H1 (cell line): ENCODE measurements at regions not wholly inside any gene's neighbourhood (a gene's known extent, or its start where the extent isn't known, plus 50 kb on each side); places are given as distances from the start of the nearest gene placed in this dataset.

Experiments
- CTCF ChIA-PET: fragments of 300-600 bp; sonication (Branson Sonifier 250); formaldehyde crosslinking; loops from one replicate; lab custom pipeline; 2021; ENCODE audit not compliant: partially characterized antibody; lab: Charles Lee
- POLR2A ChIA-PET: fragments of 300-600 bp; sonication (Branson Sonifier 250); formaldehyde crosslinking; loops from one replicate; lab custom pipeline; 2021; ENCODE audit warnings: inconsistent platforms; ENCODE audit not compliant: partially characterized antibody; lab: Charles Lee
- DNase-seq, 2 experiments: peaks; one replicate each; pipeline versions ENCODE4 v3.0.0 to v3.0.0-alpha.2; 2010 to 2022; ENCODE audit warnings: low spot score in 2 of 2, low read depth in 1 of 2, mixed read lengths in 1 of 2
- FAIRE-seq: peaks from 2 replicates; lab custom pipeline; 2011; peaks lifted over from hg19 to GRCh38; lab: Jason Lieb, UNC
- H2AFZ ChIP-seq: 2 replicates; pipeline ENCODE4 v1.8.1; 2012; ENCODE audit warnings: low read length, inconsistent platforms
- H2AK5ac ChIP-seq: 2 replicates; pipeline ENCODE4 v1.6.1; 2013; ENCODE audit warnings: low read depth, low read length
- H2BK120ac ChIP-seq: replicated peaks from 2 replicates; pipeline ENCODE3; 2013; ENCODE audit warnings: low read depth, low read length, inconsistent platforms
- H2BK12ac ChIP-seq: 2 replicates; pipeline ENCODE4 v1.6.1; 2013; ENCODE audit warnings: low read depth, low read length
- H2BK15ac ChIP-seq: 2 replicates; pipeline ENCODE4 v1.6.1; 2013; ENCODE audit warnings: low read length
- H2BK20ac ChIP-seq: 2 replicates; pipeline ENCODE4 v1.6.1; 2013; ENCODE audit warnings: low read length
- H2BK5ac ChIP-seq: 2 replicates; pipeline ENCODE4 v1.6.1; 2013; ENCODE audit warnings: low read depth, low read length
- H3K14ac ChIP-seq: 2 replicates; pipeline ENCODE4 v1.6.1; 2013; ENCODE audit warnings: inconsistent platforms; ENCODE audit not compliant: insufficient read length
- H3K18ac ChIP-seq: 2 replicates; pipeline ENCODE4 v1.6.1; 2013; ENCODE audit warnings: low read length; ENCODE audit errors: extremely low read depth
- H3K23ac ChIP-seq: 2 replicates; pipeline ENCODE4 v1.6.1; 2013; ENCODE audit warnings: inconsistent platforms; ENCODE audit not compliant: insufficient read length
- H3K23me2 ChIP-seq: 2 replicates; pipeline ENCODE4 v1.6.1; 2013; ENCODE audit warnings: low read depth, low read length
- H3K27ac ChIP-seq: 2 replicates; pipeline ENCODE4 v1.6.1; 2011; ENCODE audit warnings: low read depth, low read length, inconsistent platforms
- H3K27me3 ChIP-seq, 4 experiments: replicated peaks in 1 of 4; 1 replicate in 1 of 4; 2 replicates in 3 of 4; pipeline versions ENCODE4 v1.6.1 to v1.8.1; 2011 to 2013; ENCODE audit warnings: low read length in 3 of 4, mild to moderate bottlenecking in 3 of 4, inconsistent platforms in 2 of 4, mixed read lengths in 2 of 4, moderate library complexity in 1 of 4; ENCODE audit not compliant: control insufficient read depth in 3 of 4, insufficient read depth in 3 of 4; ENCODE audit errors: extremely low read depth in 1 of 4
- H3K36me3 ChIP-seq, 4 experiments: 2 replicates each; pipeline versions ENCODE4 v1.6.1 to v1.8.1; 2011 to 2013; ENCODE audit warnings: mild to moderate bottlenecking in 4 of 4, low read length in 3 of 4, moderate library complexity in 2 of 4, control low read depth in 1 of 4, inconsistent platforms in 1 of 4; ENCODE audit not compliant: insufficient read depth in 4 of 4, control insufficient read depth in 2 of 4
- H3K4ac ChIP-seq: replicated peaks from 2 replicates; pipeline ENCODE3; 2013; ENCODE audit warnings: low read length, low read depth, mixed read lengths, inconsistent platforms; ENCODE audit not compliant: insufficient read length
- H3K4me1 ChIP-seq, 4 experiments: replicated peaks in 1 of 4; 1 replicate in 1 of 4; 2 replicates in 3 of 4; pipeline versions ENCODE4 v1.6.1 to v1.8.1; 2011 to 2013; ENCODE audit warnings: low read length in 3 of 4, inconsistent platforms in 2 of 4, mixed read lengths in 1 of 4; ENCODE audit not compliant: insufficient read depth in 4 of 4, control insufficient read depth in 3 of 4
- H3K4me2 ChIP-seq, 2 experiments: 2 replicates each; pipeline versions ENCODE4 v1.6.1 to v1.8.1; 2011 to 2013; ENCODE audit warnings: low read depth in 2 of 2, low read length in 2 of 2, control low read depth in 1 of 2, inconsistent platforms in 1 of 2, mild to moderate bottlenecking in 1 of 2; ENCODE audit not compliant: insufficient read depth in 1 of 2
- H3K4me3 ChIP-seq, 4 experiments: fragments of 200-600, 300-600 bp in 1 of 4; sonication (generic), shearing (Covaris generic), sonication (Bioruptor Twin) in 1 of 4; 2 replicates each; pipeline versions ENCODE4 v1.5.1 to v1.8.1; 2011 to 2016; ENCODE audit warnings: low read length in 4 of 4, low read depth in 3 of 4, control low read depth in 2 of 4, inconsistent platforms in 2 of 4, mild to moderate bottlenecking in 2 of 4, mixed read lengths in 1 of 4, moderate library complexity in 1 of 4; ENCODE audit not compliant: insufficient read depth in 2 of 4; ENCODE audit errors: extremely low read depth in 1 of 4
- H3K56ac ChIP-seq: replicated peaks from 2 replicates; pipeline ENCODE3; 2013; ENCODE audit warnings: low read depth, mild to moderate bottlenecking, mixed read lengths, low read length, inconsistent platforms; ENCODE audit not compliant: insufficient read length
- H3K79me1 ChIP-seq: 2 replicates; pipeline ENCODE4 v1.6.1; 2013; ENCODE audit warnings: low read depth, low read length, control low read depth
- H3K79me2 ChIP-seq, 2 experiments: 2 replicates each; pipeline versions ENCODE4 v1.6.1 to v1.8.1; 2012 to 2013; ENCODE audit warnings: low read length in 2 of 2, mild to moderate bottlenecking in 2 of 2, inconsistent platforms in 1 of 2; ENCODE audit not compliant: insufficient read depth in 2 of 2, control insufficient read depth in 1 of 2
- H3K9ac ChIP-seq, 4 experiments: replicated peaks in 1 of 4; 1 replicate in 1 of 4; 2 replicates in 3 of 4; pipeline versions ENCODE4 v1.6.1 to v1.8.1; 2011 to 2013; ENCODE audit warnings: low read depth in 3 of 4, low read length in 3 of 4, control low read depth in 2 of 4, mild to moderate bottlenecking in 2 of 4, moderate library complexity in 2 of 4, inconsistent platforms in 1 of 4; ENCODE audit errors: extremely low read depth in 1 of 4
- H3K9me3 ChIP-seq, 2 experiments: 2 replicates each; pipeline versions ENCODE4 v1.6.1 to v1.8.1; 2012 to 2013; ENCODE audit warnings: mild to moderate bottlenecking in 2 of 2, moderate library complexity in 2 of 2, control low read depth in 1 of 2, inconsistent platforms in 1 of 2, low read depth in 1 of 2, low read length in 1 of 2, mixed read lengths in 1 of 2; ENCODE audit not compliant: insufficient read depth in 2 of 2
- H4K20me1 ChIP-seq, 2 experiments: replicated peaks in 1 of 2; 2 replicates each; pipeline versions ENCODE3 to v1.8.1; 2011 to 2013; ENCODE audit warnings: inconsistent platforms in 2 of 2, low read length in 2 of 2, mild to moderate bottlenecking in 1 of 2; ENCODE audit not compliant: insufficient read depth in 2 of 2, control insufficient read depth in 1 of 2
- H4K5ac ChIP-seq: 2 replicates; pipeline ENCODE4 v1.6.1; 2013; ENCODE audit warnings: low read length, low read depth, mixed read lengths, inconsistent platforms; ENCODE audit not compliant: insufficient read length
- H4K8ac ChIP-seq: 2 replicates; pipeline ENCODE4 v1.8.0; 2013; ENCODE audit warnings: mild to moderate bottlenecking, moderate library complexity, low read length, inconsistent platforms; ENCODE audit not compliant: insufficient read depth; ENCODE audit errors: extremely low read depth
- H4K91ac ChIP-seq: replicated peaks from 2 replicates; pipeline ENCODE3; 2013; ENCODE audit warnings: low read length, mixed read lengths, inconsistent platforms; ENCODE audit not compliant: insufficient read length
- KDM1A ChIP-seq: fragments of 200-600, 300-600 bp; sonication (generic); IDR thresholded peaks from 2 replicates; pipeline ENCODE4 v1.7.1; 2016; ENCODE audit warnings: mild to moderate bottlenecking, low read length, borderline replicate concordance
- KDM4A ChIP-seq: IDR thresholded peaks from one replicate; pipeline ENCODE4 v1.7.1; 2012; ENCODE audit warnings: low read depth, mild to moderate bottlenecking, moderate library complexity, low read length, inconsistent platforms; ENCODE audit not compliant: severe bottlenecking
- KDM5A ChIP-seq: fragments of 200-600 bp; IDR thresholded peaks from 2 replicates; pipeline ENCODE4 v1.7.1; 2012; ENCODE audit warnings: mild to moderate bottlenecking, low read length, inconsistent platforms, mixed read lengths
- MAFK ChIP-seq: IDR thresholded peaks from 2 replicates; pipeline ENCODE4 v1.6.1; 2012; ENCODE audit warnings: low read depth, mild to moderate bottlenecking, improper control_type of control experiment, low read length
- NRF1 ChIP-seq: IDR thresholded peaks from 2 replicates; pipeline ENCODE4 v1.6.1; 2011; ENCODE audit warnings: mild to moderate bottlenecking, low read depth, low read length, improper control_type of control experiment
- POU5F1 ChIP-seq: IDR thresholded peaks from 2 replicates; pipeline ENCODE4 v1.6.1; 2011; ENCODE audit warnings: low read depth, mild to moderate bottlenecking, low read length, moderate library complexity
- RFX5 ChIP-seq: IDR thresholded peaks from 2 replicates; pipeline ENCODE4 v1.6.1; 2011; ENCODE audit warnings: low read depth, low read length, improper control_type of control experiment, borderline replicate concordance
- SP1 ChIP-seq: IDR thresholded peaks from 2 replicates; pipeline ENCODE4 v1.6.1; 2011; ENCODE audit warnings: low read depth, low read length
- SP2 ChIP-seq: IDR thresholded peaks from 2 replicates; pipeline ENCODE4 v1.6.1; 2012; ENCODE audit warnings: mild to moderate bottlenecking, low read length, inconsistent platforms
- TEAD4 ChIP-seq: IDR thresholded peaks from 2 replicates; pipeline ENCODE4 v1.6.1; 2012; ENCODE audit warnings: low read depth, low read length, inconsistent platforms, mixed read lengths
- WGBS, 2 experiments: shearing (Covaris generic) in 1 of 2; methylation state at CpG; one replicate each; pipeline versions ENCODE4 v1.1.6 to v1.1.7; 2013 to 2015; ENCODE audit warnings: low lambda C conversion rate in 2 of 2, mixed read lengths in 2 of 2, inconsistent platforms in 1 of 2, low coverage in 1 of 2, missing lambda C conversion rate in 1 of 2; ENCODE audit not compliant: insufficient replicate concordance in 2 of 2, insufficient coverage in 1 of 2, insufficient read length in 1 of 2; ENCODE audit errors: extremely low coverage in 1 of 2, missing lambda C conversion rate in 1 of 2; 5-methylcytosine and 5-hydroxymethylcytosine counted together

GRCh38 chr2:207251573-207252192, 85.9 kb upstream of the KLF7 start:
- no peak overlapping the region for H4K5ac ChIP-seq
- H2BK15ac ChIP-seq = no peak overlapping the region
- H2BK120ac ChIP-seq = no peak overlapping the region
- POLR2A ChIA-PET = interaction anchor here (1.5 kb wide), 1 partner anchor 14 kb away, joined by 4 read pairs; no protein-coding TSS in a partner anchor
- no peaks in the 10 kb centered on the region; the same call in 1 of the 2 replicates for H3K23me2 ChIP-seq
- H3K4me1 ChIP-seq = peaks cover 0 to 2% (median under 1%) of the 10 kb centered on the region in 4 experiments; a peak in 3 of 7 replicates
- H3K27me3 ChIP-seq = no peaks in the 10 kb centered on the region
- no peaks in the 10 kb centered on the region for H4K20me1 ChIP-seq
- H3K9ac ChIP-seq = no peak overlapping the region
- DNase-seq (no peak), FAIRE-seq (no peak)
- no peaks in the 10 kb centered on the region for H3K9me3 ChIP-seq
- no peak overlapping the region for H2BK5ac ChIP-seq
- no peak overlapping the region for H2AFZ ChIP-seq
- H3K4me2 ChIP-seq = no peak overlapping the region
- no peak overlapping the region for H2BK20ac ChIP-seq
- no peaks in the 10 kb centered on the region for H3K79me1 ChIP-seq
- H3K4ac ChIP-seq = no peak overlapping the region
- no peak overlapping the region for H2BK12ac ChIP-seq
- H3K4me3 ChIP-seq = no peak overlapping the region
- no peak overlapping the region for H3K27ac ChIP-seq
- CTCF ChIA-PET = interaction anchor here (0.7 to 2.2 kb wide), 6 partner anchors 10 to 701 kb away, joined by 3 to 6 read pairs (median 5); no protein-coding TSS in a partner anchor
- no peak overlapping the region for H2AK5ac ChIP-seq
- no peaks in the 10 kb centered on the region for H3K36me3 ChIP-seq
- no peak overlapping the region for H4K8ac ChIP-seq
- no peak overlapping the region for H3K14ac ChIP-seq
- H3K56ac ChIP-seq = no peak overlapping the region
- 86% methylated on average over 7 of the region's 7 CpGs; no CpG with 5 or more reads in 1 of the 2 experiments for WGBS, 2 experiments
- no peak overlapping the region for H3K18ac ChIP-seq
- TF ChIP-seq KDM1A (no peak), KDM4A (no peak), MAFK (no peak), POU5F1 (no peak), TEAD4 (no peak), SP1 (no peak), SP2 (no peak), RFX5 (no peak), KDM5A (no peak), NRF1 (no peak)
- H3K23ac ChIP-seq = no peak overlapping the region
- no peaks in the 10 kb centered on the region for H3K79me2 ChIP-seq
- no peak overlapping the region for H4K91ac ChIP-seq
